HK-2 (cell line): ENCODE measurements at regions not wholly inside any gene's neighbourhood (a gene's known extent, or its start where the extent isn't known, plus 50 kb on each side); places are given as distances from the start of the nearest gene placed in this dataset.

ENCODE experiments used
- DNase-seq: peaks from one replicate; pipeline ENCODE4 v3.0.0-alpha.2; 2018; ENCODE audit not compliant: unreplicated experiment

GRCh38 chr2:129277585-129277981 lies 701.9 kb upstream of the RAB6C start:
- DNase-seq, result no peak

GRCh38 chr2:129281791-129282530 lies 697.5 kb upstream of the RAB6C start:
- no peak for DNase-seq

GRCh38 chr2:129285012-129285411 lies 694.5 kb upstream of the RAB6C start:
- DNase-seq, result no peak

DNA sequence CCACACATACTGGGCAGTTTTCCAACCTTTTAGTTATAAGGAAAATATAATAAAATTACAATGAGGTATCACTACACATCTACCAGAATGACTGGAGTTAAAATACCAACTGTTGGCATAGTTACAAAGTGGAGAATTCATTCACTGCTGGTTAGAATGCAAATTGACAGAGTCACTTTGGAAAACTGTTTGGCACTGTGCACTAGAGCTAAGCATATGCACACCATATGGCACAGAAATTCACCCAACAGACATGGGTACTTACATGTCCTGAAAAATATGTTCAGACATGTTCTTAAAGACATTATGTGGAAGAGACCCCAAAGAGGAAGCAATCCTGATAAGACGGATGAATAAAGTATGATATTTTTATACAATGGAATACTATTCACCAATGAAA lies 686.1 kb upstream of the RAB6C start:
- no peak for DNase-seq

- no peak for DNase-seq
Measured at GRCh38 chr2:129296396-129296795, 683.1 kb upstream of the RAB6C start.

- DNase-seq, result no peak
Measured at GRCh38 chr2:129296806-129297205, 682.7 kb upstream of the RAB6C start.

- no peak for DNase-seq
Measured at GRCh38 chr2:129297430-129297829, 682.0 kb upstream of the RAB6C start.

- DNase-seq, result no peak
Measured at GRCh38 chr2:129299338-129299737, 680.1 kb upstream of the RAB6C start.

GRCh38 chr2:129299756-129300155 lies 679.7 kb upstream of the RAB6C start:
- no peak for DNase-seq

GRCh38 chr2:129300456-129300855 lies 679.0 kb upstream of the RAB6C start:
- no peak for DNase-seq

- no peak for DNase-seq
Measured at GRCh38 chr2:129301431-129301913, 678.0 kb upstream of the RAB6C start.

GRCh38 chr2:129302106-129302505 lies 677.4 kb upstream of the RAB6C start:
- no peak for DNase-seq

- DNase-seq, result no peak
Measured at GRCh38 chr2:129302561-129303183, 676.8 kb upstream of the RAB6C start.

- no peak for DNase-seq
Measured at GRCh38 chr2:129314120-129314519, 665.3 kb upstream of the RAB6C start.

- DNase-seq, result no peak
Measured at GRCh38 chr2:129318581-129319421, 660.7 kb upstream of the RAB6C start.

GRCh38 chr2:129319422-129319717 lies 660.1 kb upstream of the RAB6C start:
- DNase-seq, result no peak

GRCh38 chr2:129320288-129320687 lies 659.2 kb upstream of the RAB6C start:
- no peak for DNase-seq

DNA sequence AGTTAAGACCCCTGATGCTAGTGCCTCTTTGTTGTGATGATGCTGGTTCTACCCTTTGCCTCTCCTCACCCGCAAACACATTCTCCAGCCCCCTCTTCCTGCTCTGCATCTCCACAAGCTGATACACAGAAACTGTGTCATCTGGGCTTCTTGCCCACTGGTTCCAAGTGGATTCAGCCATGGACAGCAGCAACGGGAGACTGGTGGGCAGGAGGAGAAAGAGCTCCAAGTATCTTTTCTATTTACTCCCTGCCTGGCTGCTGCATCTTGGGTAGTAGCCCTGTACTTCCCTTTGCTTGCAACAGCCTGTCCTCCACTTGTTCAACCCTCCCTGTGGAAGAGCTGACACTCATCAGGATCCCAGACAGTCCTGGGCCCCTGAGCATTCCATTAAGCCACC lies 655.1 kb upstream of the RAB6C start:
- no peak for DNase-seq

GRCh38 chr2:129325151-129325550 lies 654.3 kb upstream of the RAB6C start:
- DNase-seq, result no peak

- no peak for DNase-seq
Measured at GRCh38 chr2:129329574-129329973, 649.9 kb upstream of the RAB6C start.

GRCh38 chr2:129330504-129330903 lies 649.0 kb upstream of the RAB6C start:
- no peak for DNase-seq

- DNase-seq, result no peak
Measured at GRCh38 chr2:129331638-129332037, 647.8 kb upstream of the RAB6C start.

GRCh38 chr2:129334128-129334527 lies 645.3 kb upstream of the RAB6C start:
- no peak for DNase-seq
